ENCODE measurements at regions not wholly inside any gene's neighbourhood (a gene's known extent, or its start where the extent isn't known, plus 50 kb on each side); places are given as distances from the start of the nearest gene placed in this dataset.

DNA sequence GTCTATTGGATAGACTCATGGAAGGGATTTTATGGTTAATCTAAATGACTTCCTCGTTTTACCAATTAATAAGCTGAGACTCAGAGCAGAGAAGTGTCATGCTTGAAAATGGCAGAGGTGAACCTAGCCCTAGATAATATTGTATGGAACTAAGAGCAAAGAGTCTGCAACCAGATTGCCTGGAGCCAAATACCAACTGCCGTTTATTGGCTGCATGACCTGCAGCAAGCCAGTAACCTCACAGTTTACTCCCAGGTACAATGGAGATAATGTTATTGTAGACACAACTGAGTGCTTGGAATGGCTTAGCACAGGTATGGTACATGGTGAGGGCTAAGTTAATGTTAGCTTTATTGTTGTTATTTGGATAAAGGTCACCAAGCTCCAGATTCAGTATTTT, 84.6 kb upstream of the FAT3 start:
- TF ChIP-seq ZNF280D (tag by site-specific recombination; IDR thresholded peaks at IDR 0.05) (no peak), ZNF394 (tag by site-specific recombination; IDR thresholded peaks at IDR 0.05; ENCODE audit: borderline replicate concordance) (no peak), ZNF366 (tag by site-specific recombination; conservative IDR thresholded peaks at IDR 0.05) (no peak), SCRT2 (tag by site-specific recombination; IDR thresholded peaks at IDR 0.05) (no peak), ZNF354C (tag by site-specific recombination; IDR thresholded peaks at IDR 0.05; ENCODE audit: borderline replicate concordance, low read depth) (no peak), ZNF664 (tag by site-specific recombination; IDR thresholded peaks at IDR 0.05) (no peak)
- TF ChIP-seq, protein P1, sequence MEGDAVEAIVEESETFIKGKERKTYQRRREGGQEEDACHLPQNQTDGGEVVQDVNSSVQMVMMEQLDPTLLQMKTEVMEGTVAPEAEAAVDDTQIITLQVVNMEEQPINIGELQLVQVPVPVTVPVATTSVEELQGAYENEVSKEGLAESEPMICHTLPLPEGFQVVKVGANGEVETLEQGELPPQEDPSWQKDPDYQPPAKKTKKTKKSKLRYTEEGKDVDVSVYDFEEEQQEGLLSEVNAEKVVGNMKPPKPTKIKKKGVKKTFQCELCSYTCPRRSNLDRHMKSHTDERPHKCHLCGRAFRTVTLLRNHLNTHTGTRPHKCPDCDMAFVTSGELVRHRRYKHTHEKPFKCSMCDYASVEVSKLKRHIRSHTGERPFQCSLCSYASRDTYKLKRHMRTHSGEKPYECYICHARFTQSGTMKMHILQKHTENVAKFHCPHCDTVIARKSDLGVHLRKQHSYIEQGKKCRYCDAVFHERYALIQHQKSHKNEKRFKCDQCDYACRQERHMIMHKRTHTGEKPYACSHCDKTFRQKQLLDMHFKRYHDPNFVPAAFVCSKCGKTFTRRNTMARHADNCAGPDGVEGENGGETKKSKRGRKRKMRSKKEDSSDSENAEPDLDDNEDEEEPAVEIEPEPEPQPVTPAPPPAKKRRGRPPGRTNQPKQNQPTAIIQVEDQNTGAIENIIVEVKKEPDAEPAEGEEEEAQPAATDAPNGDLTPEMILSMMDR (tag by site-specific recombination; IDR thresholded peaks at IDR 0.05): no peak
